HG02588 (cell line): ENCODE measurements at regions not wholly inside any gene's neighbourhood (a gene's known extent, or its start where the extent isn't known, plus 50 kb on each side); places are given as distances from the start of the nearest gene placed in this dataset.

Experiments
- ATAC-seq: cut with Tn5 transposase; IDR thresholded peaks from one replicate; pipeline ENCODE4 v1.9.1; 2021; ENCODE audit warnings: mild to moderate bottlenecking, moderate library complexity; ENCODE audit not compliant: unreplicated experiment

- ATAC-seq: no peak
Measured at GRCh38 chr6:120129228-120129627, 779.7 kb upstream of the MAN1A1 start.

- ATAC-seq: no peak
Measured at GRCh38 chr6:120122401-120122800, 772.8 kb upstream of the MAN1A1 start.

- no peak for ATAC-seq
Measured at GRCh38 chr6:120116343-120116742, 766.8 kb upstream of the MAN1A1 start.

GRCh38 chr6:120112980-120113379 lies 763.4 kb upstream of the MAN1A1 start:
- ATAC-seq: no peak

GRCh38 chr6:120111001-120111400 lies 761.4 kb upstream of the MAN1A1 start:
- ATAC-seq: no peak

- ATAC-seq: no peak
Measured at GRCh38 chr6:120108061-120108795, 758.7 kb upstream of the MAN1A1 start.

- ATAC-seq: no peak
Measured at GRCh38 chr6:120103618-120104017, 754.1 kb upstream of the MAN1A1 start.

- no peak for ATAC-seq
Measured at GRCh38 chr6:120096696-120097260, 747.2 kb upstream of the MAN1A1 start.

- no peak for ATAC-seq
Measured at GRCh38 chr6:120083186-120083585, 733.6 kb upstream of the MAN1A1 start.

- ATAC-seq: no peak
Measured at GRCh38 chr6:120077489-120077888, 727.9 kb upstream of the MAN1A1 start.

- ATAC-seq: no peak
Measured at GRCh38 chr6:120058410-120058809, 708.8 kb upstream of the MAN1A1 start.

- peak; percentile 83 for ATAC-seq
Measured at GRCh38 chr6:120056085-120056484, 706.5 kb upstream of the MAN1A1 start.

GRCh38 chr6:120055071-120055470 lies 705.5 kb upstream of the MAN1A1 start:
- ATAC-seq: no peak

- no peak for ATAC-seq
Measured at GRCh38 chr6:120039664-120040063, 690.1 kb upstream of the MAN1A1 start.

GRCh38 chr6:120031837-120032236 lies 682.3 kb upstream of the MAN1A1 start:
- ATAC-seq: no peak

GRCh38 chr6:120026791-120027190 lies 677.2 kb upstream of the MAN1A1 start:
- no peak for ATAC-seq

- no peak for ATAC-seq
Measured at GRCh38 chr6:120010075-120010474, 660.5 kb upstream of the MAN1A1 start.

GRCh38 chr6:120005292-120005976 lies 655.9 kb upstream of the MAN1A1 start:
- ATAC-seq: no peak

GRCh38 chr6:119986934-119987549 lies 637.5 kb upstream of the MAN1A1 start:
- ATAC-seq: no peak

- no peak for ATAC-seq
Measured at GRCh38 chr6:119985952-119986736, 636.6 kb upstream of the MAN1A1 start.

- no peak for ATAC-seq
Measured at GRCh38 chr6:119980802-119981201, 631.2 kb upstream of the MAN1A1 start.
